DOHH2 (cell line): ENCODE measurements at regions not wholly inside any gene's neighbourhood (a gene's known extent, or its start where the extent isn't known, plus 50 kb on each side); places are given as distances from the start of the nearest gene placed in this dataset.

ENCODE experiments used
- CTCF ChIP-seq: fragments of 200-600 bp; sonication (generic); IDR thresholded peaks from one replicate; pipeline ENCODE4 v1.5.1; 2014; ENCODE audit warnings: antibody characterized with exemption, mild to moderate bottlenecking, low read depth, low read length; ENCODE audit not compliant: poor library complexity, severe bottlenecking
- EZH2phosphoT487 ChIP-seq: fragments of 200-600 bp; sonication (generic); IDR thresholded peaks from 2 replicates; pipeline ENCODE4 v1.6.1; 2017; ENCODE audit warnings: borderline replicate concordance, mild to moderate bottlenecking, antibody characterized with exemption, low read length, moderate library complexity, mixed read lengths

GRCh38 chr6:67451874-67452273, 1183.2 kb upstream of the ADGRB3 start:
- TF ChIP-seq CTCF (no peak), EZH2phosphoT487 (no peak)
